ENCODE measurements at regions not wholly inside any gene's neighbourhood (a gene's known extent, or its start where the extent isn't known, plus 50 kb on each side); places are given as distances from the start of the nearest gene placed in this dataset.

DNA sequence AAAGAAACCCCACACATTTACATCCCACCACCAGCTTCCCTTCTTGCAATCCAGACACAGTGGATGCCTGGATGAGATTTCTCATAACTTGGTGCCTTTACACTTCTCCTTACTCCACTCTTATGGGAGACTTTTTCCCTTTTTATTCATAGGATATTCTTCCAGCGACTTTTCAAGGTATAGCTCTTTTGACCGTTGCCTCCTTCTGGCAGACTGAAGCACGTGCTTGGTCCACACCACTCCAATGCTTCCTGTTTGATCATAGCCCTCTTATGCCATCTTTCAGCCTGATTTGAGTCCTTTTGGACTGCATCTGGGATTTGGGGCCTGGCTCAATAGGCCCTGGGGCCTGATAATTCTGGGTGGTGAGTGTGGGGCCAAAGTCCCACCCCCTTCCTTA lies 87.7 kb downstream of the ERCC5 start:
- Histone ChIP-seq H3K14ac (ENCODE audit: insufficient read length) (no peak overlapping the region), H3K79me2 (ENCODE audit: control insufficient read depth in 1 of 2, insufficient read depth in 2 of 2, low read length in 2 of 2) (no peaks in the 10 kb centered on the region), H3K4me1 (replicated peaks in 1 of 4; ENCODE audit: control insufficient read depth in 3 of 4, insufficient read depth in 4 of 4, low read length in 3 of 4) (no peaks in the 10 kb centered on the region), H3K23me2 (ENCODE audit: low read depth, low read length) (no peaks in the 10 kb centered on the region), H3K9me3 (ENCODE audit: insufficient read depth in 2 of 2, low read depth in 1 of 2, low read length in 1 of 2) (no peaks in the 10 kb centered on the region), H4K8ac (ENCODE audit: extremely low read depth, insufficient read depth, low read length) (no peak overlapping the region), H2BK12ac (ENCODE audit: low read depth, low read length) (no peak overlapping the region), H3K18ac (ENCODE audit: extremely low read depth, low read length) (no peak overlapping the region), H3K36me3 (ENCODE audit: control insufficient read depth in 2 of 4, insufficient read depth in 4 of 4, low read length in 3 of 4) (no peaks in the 10 kb centered on the region), H3K4ac (replicated peaks; ENCODE audit: insufficient read length, low read depth, low read length) (no peak overlapping the region), H2BK5ac (ENCODE audit: low read depth, low read length) (no peak overlapping the region), H3K56ac (replicated peaks; ENCODE audit: insufficient read length, low read depth, low read length) (no peak overlapping the region), H3K4me2 (ENCODE audit: insufficient read depth in 1 of 2, low read depth in 2 of 2, low read length in 2 of 2) (no peak overlapping the region), H3K4me3 (ENCODE audit: extremely low read depth in 1 of 4, insufficient read depth in 2 of 4, low read depth in 3 of 4, low read length in 4 of 4) (no peak overlapping the region), H2BK120ac (replicated peaks; ENCODE audit: low read depth, low read length) (no peak overlapping the region), H3K9ac (replicated peaks in 1 of 4; ENCODE audit: extremely low read depth in 1 of 4, low read depth in 3 of 4, low read length in 3 of 4) (no peak overlapping the region), H4K91ac (replicated peaks; ENCODE audit: insufficient read length, low read length) (no peak overlapping the region), H2AFZ (ENCODE audit: low read length) (no peak overlapping the region), H2BK20ac (ENCODE audit: low read length) (no peak overlapping the region), H3K27ac (ENCODE audit: low read depth, low read length) (no peak overlapping the region), H4K5ac (ENCODE audit: insufficient read length, low read depth, low read length) (no peak overlapping the region), H2BK15ac (ENCODE audit: low read length) (no peak overlapping the region), H3K27me3 (replicated peaks in 1 of 4; ENCODE audit: control insufficient read depth in 3 of 4, extremely low read depth in 1 of 4, insufficient read depth in 3 of 4, low read length in 3 of 4) (peaks cover 0 to 1% (median 0%) of the 10 kb centered on the region in 4 experiments; a peak in 1 of 7 replicates), H4K20me1 (replicated peaks in 1 of 2; ENCODE audit: control insufficient read depth in 1 of 2, insufficient read depth in 2 of 2, low read length in 2 of 2) (no peaks in the 10 kb centered on the region), H3K23ac (ENCODE audit: insufficient read length) (no peak overlapping the region), H2AK5ac (ENCODE audit: low read depth, low read length) (no peak overlapping the region), H3K79me1 (ENCODE audit: low read depth, low read length) (no peaks in the 10 kb centered on the region)
- CTCF ChIA-PET (ENCODE audit: partially characterized antibody): interaction anchor here (0.6 to 1.5 kb wide), 7 partner anchors 10 to 207 kb away, joined by 3 to 6 read pairs (median 4); no protein-coding TSS in a partner anchor
- no peak for TF ChIP-seq SAP30 (IDR thresholded peaks at IDR 0.05; ENCODE audit: insufficient read depth, insufficient replicate concordance, low read length)
- TF ChIP-seq, protein P1, sequence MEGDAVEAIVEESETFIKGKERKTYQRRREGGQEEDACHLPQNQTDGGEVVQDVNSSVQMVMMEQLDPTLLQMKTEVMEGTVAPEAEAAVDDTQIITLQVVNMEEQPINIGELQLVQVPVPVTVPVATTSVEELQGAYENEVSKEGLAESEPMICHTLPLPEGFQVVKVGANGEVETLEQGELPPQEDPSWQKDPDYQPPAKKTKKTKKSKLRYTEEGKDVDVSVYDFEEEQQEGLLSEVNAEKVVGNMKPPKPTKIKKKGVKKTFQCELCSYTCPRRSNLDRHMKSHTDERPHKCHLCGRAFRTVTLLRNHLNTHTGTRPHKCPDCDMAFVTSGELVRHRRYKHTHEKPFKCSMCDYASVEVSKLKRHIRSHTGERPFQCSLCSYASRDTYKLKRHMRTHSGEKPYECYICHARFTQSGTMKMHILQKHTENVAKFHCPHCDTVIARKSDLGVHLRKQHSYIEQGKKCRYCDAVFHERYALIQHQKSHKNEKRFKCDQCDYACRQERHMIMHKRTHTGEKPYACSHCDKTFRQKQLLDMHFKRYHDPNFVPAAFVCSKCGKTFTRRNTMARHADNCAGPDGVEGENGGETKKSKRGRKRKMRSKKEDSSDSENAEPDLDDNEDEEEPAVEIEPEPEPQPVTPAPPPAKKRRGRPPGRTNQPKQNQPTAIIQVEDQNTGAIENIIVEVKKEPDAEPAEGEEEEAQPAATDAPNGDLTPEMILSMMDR (IDR thresholded peaks at IDR 0.05; ENCODE audit: control extremely low read depth in 1 of 3, insufficient read depth in 1 of 3, low read depth in 1 of 3, low read length in 3 of 3): peak in 1 of 3 experiments; percentile 18; a peak in 1 of 4 replicates
- DNase-seq (ENCODE audit: low read depth in 1 of 2, low spot score in 2 of 2) (no peak), FAIRE-seq (no peak)
- whole genome bisulfite sequencing, 2 experiments (ENCODE audit: extremely low coverage in 1 of 2, insufficient coverage in 1 of 2, insufficient read length in 1 of 2, insufficient replicate concordance in 2 of 2, low coverage in 1 of 2, low lambda C conversion rate in 2 of 2, missing lambda C conversion rate in 1 of 2): 79% methylated on average over 3 of the region's 3 CpGs; no CpG with 5 or more reads in 1 of the 2 experiments
- POLR2A ChIA-PET (ENCODE audit: partially characterized antibody): no interaction called here

All from H1 (cell line).